HepG2 (cell line): ENCODE measurements at regions not wholly inside any gene's neighbourhood (a gene's known extent, or its start where the extent isn't known, plus 50 kb on each side); places are given as distances from the start of the nearest gene placed in this dataset.
A peak's percentile ranks its signal among the peaks of the same experiment; 100 is the strongest.

Source experiments
- ATAC-seq: fragments of 200-7000 bp; cut with Tn5 transposase; 3 replicates; pipeline ENCODE4 v1.9.1; 2020; ENCODE audit warnings: mild to moderate bottlenecking, moderate library complexity
- BruUV-seq: library from RNA; stranded (reverse); fragments of 400-500 nt; replicated peaks from 2 replicates; lab custom pipeline; 2021; lab: Mats Ljungman, UMichigan
- CTCF ChIA-PET: fragments of 300-600 bp; formaldehyde crosslinking; extraction: SDS; loops from one replicate; lab custom pipeline; 2021; ENCODE audit warnings: low total read pairs, inconsistent platforms, low intra/inter-chr PET ratio; lab: Yijun Ruan, JAX
- POLR2A ChIA-PET: fragments of 350-600 bp; sonication (Branson Sonifier 250); formaldehyde crosslinking; loops from one replicate; lab custom pipeline; 2020; ENCODE audit warnings: antibody characterized with exemption, inconsistent platforms; lab: Yijun Ruan, JAX
- DNase-seq: peaks from one replicate; pipeline ENCODE4 v3.0.0-alpha.2; 2015; ENCODE audit warnings: low spot score
- FAIRE-seq: peaks from 3 replicates; lab custom pipeline; 2011; peaks lifted over from hg19 to GRCh38; lab: Jason Lieb, UNC
- H2AFZ ChIP-seq: one replicate; pipeline ENCODE4 v1.6.1; 2011; ENCODE audit warnings: low read length, inconsistent platforms
- H3K27ac ChIP-seq: fragments of 300-600 bp; 3 replicates; pipeline ENCODE4 v1.8.0; 2011; ENCODE audit warnings: mixed run types, mild to moderate bottlenecking, mixed read lengths, low read length, inconsistent platforms; ENCODE audit not compliant: insufficient read depth; ENCODE audit errors: extremely low read length
- H3K27me3 ChIP-seq, 2 experiments: fragments of 200-600 bp in 1 of 2; 2 replicates in 1 of 2; 3 replicates in 1 of 2; pipeline versions ENCODE4 v1.6.0 to v1.8.0; 2011; ENCODE audit warnings: low read length in 2 of 2, mild to moderate bottlenecking in 2 of 2, moderate library complexity in 2 of 2, inconsistent platforms in 1 of 2; ENCODE audit not compliant: insufficient read depth in 2 of 2, control insufficient read depth in 1 of 2
- H3K36me3 ChIP-seq, 2 experiments: fragments of 200-600 bp in 1 of 2; replicated peaks in 1 of 2; 2 replicates in 1 of 2; 3 replicates in 1 of 2; pipeline versions ENCODE4 v1.5.1 to v1.8.0; 2011; ENCODE audit warnings: low read length in 2 of 2, inconsistent platforms in 1 of 2; ENCODE audit not compliant: insufficient read depth in 2 of 2, control insufficient read depth in 1 of 2
- H3K4me1 ChIP-seq: 2 replicates; pipeline ENCODE4 v1.5.1; 2012; ENCODE audit warnings: low read length, inconsistent platforms; ENCODE audit not compliant: insufficient read depth
- H3K4me2 ChIP-seq: 2 replicates; pipeline ENCODE4 v1.6.0; 2011; ENCODE audit warnings: low read depth, low read length, inconsistent platforms
- H3K4me3 ChIP-seq, 3 experiments: fragments of 200-600 bp in 1 of 3; sonication (generic), shearing (Covaris generic) in 1 of 3; replicated peaks in 1 of 3; 2 replicates each; pipeline ENCODE4 v1.5.1; 2011 to 2016; ENCODE audit warnings: low read length in 3 of 3, inconsistent platforms in 2 of 3, low read depth in 2 of 3, mild to moderate bottlenecking in 2 of 3, control low read depth in 1 of 3, mixed read lengths in 1 of 3; ENCODE audit not compliant: insufficient read depth in 1 of 3
- H3K79me2 ChIP-seq: one replicate; pipeline ENCODE4 v1.6.1; 2011; ENCODE audit warnings: low read length, inconsistent platforms; ENCODE audit not compliant: insufficient read depth
- H3K9ac ChIP-seq: 2 replicates; pipeline ENCODE4 v1.6.0; 2011; ENCODE audit warnings: mild to moderate bottlenecking, low read depth, low read length, inconsistent platforms; ENCODE audit not compliant: insufficient read depth
- H3K9me3 ChIP-seq: 2 replicates; pipeline ENCODE4 v1.5.1; 2012; ENCODE audit warnings: mild to moderate bottlenecking, low read length
- H4K20me1 ChIP-seq: 2 replicates; pipeline ENCODE4 v1.6.0; 2011; ENCODE audit warnings: inconsistent platforms, mild to moderate bottlenecking, low read length, moderate library complexity; ENCODE audit not compliant: insufficient read depth
- AGO1 ChIP-seq: fragments of 200-400 bp; formaldehyde crosslinking; IDR thresholded peaks from 2 replicates; pipeline ENCODE4 v1.6.1; 2017; ENCODE audit warnings: mild to moderate bottlenecking, low read depth, low read length, moderate library complexity; ENCODE audit not compliant: poor library complexity, severe bottlenecking
- ARID4A ChIP-seq: sonication (generic); formaldehyde crosslinking; IDR thresholded peaks from 2 replicates; pipeline ENCODE4 v1.5.0; 2020; ENCODE audit warnings: mild to moderate bottlenecking, missing genetic modification reagents, borderline replicate concordance
- ATF7-NPFF ChIP-seq: sonication (generic); formaldehyde crosslinking; IDR thresholded peaks from 2 replicates; pipeline ENCODE4 v1.8.1; 2023; ENCODE audit warnings: mild to moderate bottlenecking, low read depth, missing genetic modification reagents, moderate library complexity
- CBFB ChIP-seq: sonication (generic); formaldehyde crosslinking; IDR thresholded peaks from 2 replicates; pipeline ENCODE4 v1.4.0; 2020; ENCODE audit warnings: missing genetic modification reagents
- CENPX ChIP-seq: sonication (generic); formaldehyde crosslinking; IDR thresholded peaks from 2 replicates; pipeline ENCODE4 v1.9.0; 2021; ENCODE audit warnings: mild to moderate bottlenecking, missing genetic modification reagents, moderate library complexity
- FOXK2 ChIP-seq: fragments of 450-650 bp; IDR thresholded peaks from 2 replicates; pipeline ENCODE4 v1.6.1; 2016
- GMEB1 ChIP-seq: sonication (generic); formaldehyde crosslinking; IDR thresholded peaks from 2 replicates; pipeline ENCODE4 v1.5.1; 2020; ENCODE audit warnings: missing genetic modification reagents, mild to moderate bottlenecking, borderline replicate concordance
- NFKB2 ChIP-seq: sonication (generic); formaldehyde crosslinking; IDR thresholded peaks from 2 replicates; pipeline ENCODE4 v1.4.0; 2020; ENCODE audit warnings: missing genetic modification reagents, borderline replicate concordance
- NR3C1 ChIP-seq: sonication (generic); formaldehyde crosslinking; IDR thresholded peaks from 2 replicates; pipeline ENCODE4 v1.4.0; 2020; ENCODE audit warnings: missing genetic modification reagents
- REL ChIP-seq: sonication (generic); formaldehyde crosslinking; conservative IDR thresholded peaks from 2 replicates; pipeline ENCODE4 v1.8.0; 2022; ENCODE audit warnings: mild to moderate bottlenecking, missing genetic modification reagents, moderate library complexity
- SKI ChIP-seq: fragments of 450-650 bp; IDR thresholded peaks from one replicate; pipeline ENCODE4 v1.6.1; 2018; ENCODE audit warnings: mild to moderate bottlenecking; ENCODE audit not compliant: partially characterized antibody
- ZFP36L2 ChIP-seq: sonication (generic); formaldehyde crosslinking; IDR thresholded peaks from 2 replicates; pipeline ENCODE4 v1.4.0; 2020; ENCODE audit warnings: missing genetic modification reagents
- ZNF543 ChIP-seq: sonication (generic); formaldehyde crosslinking; IDR thresholded peaks from 2 replicates; pipeline ENCODE4 v1.4.0; 2020; ENCODE audit warnings: mild to moderate bottlenecking, missing genetic modification reagents
- ZNF7 ChIP-seq: IDR thresholded peaks from 2 replicates; pipeline ENCODE4 v1.6.1; 2016; ENCODE audit warnings: missing biosample characterization, missing genetic modification reagents
- ZNF709 ChIP-seq: sonication (generic); formaldehyde crosslinking; IDR thresholded peaks from 2 replicates; pipeline ENCODE4 v1.5.0; 2020; ENCODE audit warnings: mild to moderate bottlenecking, missing genetic modification reagents
- WGBS: methylation state at CpG from one replicate; pipeline ENCODE4 v1.1.6; 2017; ENCODE audit warnings: low lambda C conversion rate; 5-methylcytosine and 5-hydroxymethylcytosine counted together
- in situ Hi-C: cut with HindIII; loops from 2 replicates; pipeline ENCODE4 v1.10.0; 2017; ENCODE audit warnings: low pct_unique_long_range_greater_than_20kb; ENCODE audit not compliant: extremely low pct_ligation_motif_present
- intact Hi-C: fragments of 100-400 bp; cut with micrococcal nuclease; formaldehyde crosslinking; loops from one replicate; pipeline ENCODE4 v1.10.0; 2022; ENCODE audit not compliant: unreplicated experiment

DNA sequence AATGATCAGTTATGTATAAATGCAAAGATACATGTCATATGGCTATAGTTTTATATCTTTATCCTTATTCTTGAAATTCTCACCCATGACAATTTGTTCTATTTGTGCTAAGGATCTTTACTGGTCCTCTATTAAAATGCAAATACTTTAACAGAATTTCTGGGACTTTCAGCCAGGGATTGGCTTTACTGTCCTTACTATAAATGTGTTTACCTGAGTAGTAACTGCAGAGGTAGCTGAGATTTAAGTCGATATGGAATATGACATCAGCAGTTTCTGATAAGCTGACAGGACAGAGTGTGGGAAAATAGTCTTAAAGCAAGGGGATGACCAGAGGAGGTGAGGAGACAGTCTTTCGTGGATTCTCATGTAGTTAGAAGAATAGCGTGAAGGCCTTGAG lies 206.4 kb downstream of the DIO2 start:
- no peak overlapping the region for H3K9ac ChIP-seq
- no peaks in the 10 kb centered on the region for H3K27me3 ChIP-seq
- H3K9me3 ChIP-seq = no peaks in the 10 kb centered on the region
- TF ChIP-seq FOXK2 (no peak), ZNF7 (no peak), REL (CRISPR knock-in tag) (no peak), NR3C1 (CRISPR knock-in tag) (no peak), SKI (no peak)
- H3K27ac ChIP-seq = no peak overlapping the region
- H3K4me2 ChIP-seq = no peak overlapping the region
- H3K36me3 ChIP-seq = no peaks in the 10 kb centered on the region
- ATAC-seq (no peak), DNase-seq (no peak), FAIRE-seq (no peak)
- BruUV-seq = no TSS peak
- no peak overlapping the region for H2AFZ ChIP-seq
- intact Hi-C loops = no loop called here
- WGBS = 78% methylated on average over 3 of the region's 3 CpGs
- CTCF ChIA-PET = no interaction called here
- no peaks in the 10 kb centered on the region for H4K20me1 ChIP-seq
- H3K4me3 ChIP-seq = no peak overlapping the region
- in situ Hi-C loops = no loop called here
- POLR2A ChIA-PET = no interaction called here
- peaks cover 20% of the 10 kb centered on the region for H3K4me1 ChIP-seq
- no peaks in the 10 kb centered on the region for H3K79me2 ChIP-seq

DNA sequence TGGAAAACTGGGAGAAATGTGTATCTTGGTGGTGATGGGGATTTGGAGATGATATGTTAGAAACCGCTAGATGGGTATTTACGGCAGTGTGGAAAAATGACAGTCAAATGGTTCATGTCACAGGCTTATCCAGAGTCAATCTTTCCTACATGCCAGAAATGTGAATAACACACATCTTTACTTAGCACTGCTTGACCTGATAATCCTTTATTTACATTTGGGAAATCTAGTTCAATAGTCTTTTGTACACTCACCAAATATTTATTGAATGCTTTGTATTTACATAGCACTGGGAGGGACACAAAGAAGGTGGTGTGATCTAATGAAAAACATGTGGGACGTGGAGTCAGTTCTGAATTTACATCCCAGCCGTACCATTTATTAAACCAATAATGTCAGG lies 208.2 kb downstream of the DIO2 start:
- ATAC-seq = peak; percentile 98
- no peak for FAIRE-seq
- Histone ChIP-seq H3K27ac (no peak overlapping the region), H2AFZ (no peak overlapping the region), H3K9me3 (no peaks in the 10 kb centered on the region), H3K27me3 (no peaks in the 10 kb centered on the region), H4K20me1 (no peaks in the 10 kb centered on the region), H3K36me3 (no peaks in the 10 kb centered on the region), H3K9ac (no peak overlapping the region), H3K4me1 (peaks cover 20% of the 10 kb centered on the region), H3K4me2 (peak overlapping the region; percentile 38), H3K79me2 (no peaks in the 10 kb centered on the region), H3K4me3 (no peak overlapping the region)
- ChIA-PET CTCF (no interaction called here), POLR2A (no interaction called here)
- in situ Hi-C loops = no loop called here
- 2% methylated on average over 4 of the region's 4 CpGs for WGBS
- no TSS peak for BruUV-seq
- intact Hi-C loops = no loop called here
- peak; percentile 79 for DNase-seq
- no peak for TF ChIP-seq GMEB1 (CRISPR knock-in tag)
- TF ChIP-seq CBFB (CRISPR knock-in tag) = no peak
- no peak for TF ChIP-seq ZNF543 (CRISPR knock-in tag)
- TF ChIP-seq ARID4A = no peak
- no peak for TF ChIP-seq ZFP36L2
- no peak for TF ChIP-seq CENPX
- no peak for TF ChIP-seq NFKB2 (CRISPR knock-in tag)
- TF ChIP-seq AGO1 = no peak
- no peak for TF ChIP-seq ZNF709 (CRISPR knock-in tag)
- TF ChIP-seq ATF7-NPFF (CRISPR knock-in tag) = no peak
